GM12892 (cell line): ENCODE measurements at regions not wholly inside any gene's neighbourhood (a gene's known extent, or its start where the extent isn't known, plus 50 kb on each side); places are given as distances from the start of the nearest gene placed in this dataset.

ENCODE experiments used
- POLR2A ChIP-seq: IDR thresholded peaks from 2 replicates; pipeline ENCODE4 v1.6.1; 2011; ENCODE audit warnings: low read depth, low read length, control low read depth
- POLR2AphosphoS5 ChIP-seq: IDR thresholded peaks from 2 replicates; pipeline ENCODE4 v1.6.1; 2011; ENCODE audit warnings: low read depth, low read length, control low read depth
- TAF1 ChIP-seq: IDR thresholded peaks from 2 replicates; pipeline ENCODE4 v1.6.1; 2011; ENCODE audit warnings: low read depth, mild to moderate bottlenecking, control low read depth, low read length, borderline replicate concordance

GRCh38 chr5:92922231-92922967 lies 658.6 kb downstream of the NR2F1-AS1 start:
- TF ChIP-seq TAF1 (no peak), POLR2A (no peak), POLR2AphosphoS5 (no peak)
